Aorta (tissue), 5 donors: ENCODE measurements at regions not wholly inside any gene's neighbourhood (a gene's known extent, or its start where the extent isn't known, plus 50 kb on each side); places are given as distances from the start of the nearest gene placed in this dataset.
"Not testable (repeated sequence)": the region's sequence is repeated elsewhere in the genome, so short reads cannot be mapped to it uniquely, and the experiment has no call there.

Experiments used
- ATAC-seq: fragments of 200-7000 bp; cut with Tn5 transposase; one replicate; pipeline ENCODE4 v1.9.1; 2022; ENCODE audit warnings: moderate library complexity; ENCODE audit not compliant: low FRiP score
- DNase-seq, 2 donors: peaks; one replicate each; pipeline ENCODE4 v3.0.0-alpha.2; 2020
- H3K27ac ChIP-seq, 2 donors: one replicate each; pipeline ENCODE4 v1.5.1; 2013; ENCODE audit warnings: low read length in 2 of 2, mild to moderate bottlenecking in 2 of 2, moderate library complexity in 2 of 2, control low read depth in 1 of 2, inconsistent platforms in 1 of 2, low read depth in 1 of 2
- H3K27me3 ChIP-seq, 2 donors: one replicate each; pipeline ENCODE4 v1.6.1; 2013; ENCODE audit warnings: control low read depth in 1 of 2, low read length in 1 of 2, mild to moderate bottlenecking in 1 of 2, moderate library complexity in 1 of 2; ENCODE audit not compliant: insufficient read depth in 2 of 2, control insufficient read depth in 1 of 2
- H3K36me3 ChIP-seq, 2 donors: one replicate each; pipeline ENCODE4 v1.6.1; 2013; ENCODE audit warnings: control low read depth in 1 of 2, low read length in 1 of 2, mild to moderate bottlenecking in 1 of 2; ENCODE audit not compliant: insufficient read depth in 2 of 2, control insufficient read depth in 1 of 2
- H3K4me1 ChIP-seq, 2 donors: one replicate each; pipeline ENCODE4 v1.6.1; 2013; ENCODE audit warnings: low read length in 2 of 2, control low read depth in 1 of 2, mild to moderate bottlenecking in 1 of 2, moderate library complexity in 1 of 2; ENCODE audit not compliant: insufficient read depth in 2 of 2, control insufficient read depth in 1 of 2
- H3K4me3 ChIP-seq, 2 donors: one replicate each; pipeline ENCODE4 v1.5.1; 2013; ENCODE audit warnings: low read length in 2 of 2, control low read depth in 1 of 2, mild to moderate bottlenecking in 1 of 2
- H3K9me3 ChIP-seq: one replicate; pipeline ENCODE4 v1.6.1; 2013; ENCODE audit warnings: mild to moderate bottlenecking, low read length; ENCODE audit not compliant: control insufficient read depth
- WGBS, 2 donors: extraction: QIAGEN DNeasy Blood & Tissue Kit; methylation state at CpG; one replicate each; pipeline ENCODE4 v1.1.7; 2013; 5-methylcytosine and 5-hydroxymethylcytosine counted together
- intact Hi-C, 2 donors: fragments of 100-400 bp; cut with DNase I; formaldehyde crosslinking; loops; one replicate each; pipeline versions ENCODE4 v1.14.2 to v1.15.0; 2022
- donor health status: healthy with polysubstance abuse.
- donor health status: Bipolar disorder and iron deficiency.
- donor health status: DM: no; HTN: no; CAD: no.
- donor health status: DM: no; HTN: no; CAD: no.
- donor health status: DM: yes; HTN: yes; CAD: no.

DNA sequence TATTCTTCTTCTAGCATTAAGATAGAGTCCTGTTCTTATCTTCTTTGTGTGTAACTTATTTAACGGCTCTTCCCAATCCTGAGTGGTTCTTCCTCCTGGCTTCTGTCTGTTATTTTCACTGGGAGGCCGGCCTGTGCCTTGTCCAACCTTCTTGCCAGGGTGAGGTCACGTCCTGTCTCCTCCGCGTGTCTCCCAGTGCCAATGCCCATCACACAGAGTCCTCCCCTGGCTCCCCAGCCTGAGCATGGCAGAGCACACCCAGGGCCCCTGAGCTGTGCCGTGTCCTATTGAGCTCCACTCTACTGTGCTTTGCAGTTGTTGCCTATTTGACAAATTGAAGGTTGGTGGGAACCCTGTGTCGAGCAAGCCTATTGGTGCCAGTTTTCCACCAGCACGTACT, 487.3 kb downstream of the BRD1 start:
- H3K27me3 ChIP-seq, result no peaks in the 10 kb centered on the region
- DNase-seq, result no peak
- no peak for ATAC-seq
- intact Hi-C loops, result no loop called here
- no peaks in the 10 kb centered on the region for H3K4me1 ChIP-seq
- H3K9me3 ChIP-seq, result no peaks in the 10 kb centered on the region
- H3K4me3 ChIP-seq, result no peak overlapping the region
- no peaks in the 10 kb centered on the region for H3K36me3 ChIP-seq
- H3K27ac ChIP-seq, result no peak overlapping the region
- 86 to 89% methylated on average over 8 of the region's 8 CpGs for WGBS, 2 donors

DNA sequence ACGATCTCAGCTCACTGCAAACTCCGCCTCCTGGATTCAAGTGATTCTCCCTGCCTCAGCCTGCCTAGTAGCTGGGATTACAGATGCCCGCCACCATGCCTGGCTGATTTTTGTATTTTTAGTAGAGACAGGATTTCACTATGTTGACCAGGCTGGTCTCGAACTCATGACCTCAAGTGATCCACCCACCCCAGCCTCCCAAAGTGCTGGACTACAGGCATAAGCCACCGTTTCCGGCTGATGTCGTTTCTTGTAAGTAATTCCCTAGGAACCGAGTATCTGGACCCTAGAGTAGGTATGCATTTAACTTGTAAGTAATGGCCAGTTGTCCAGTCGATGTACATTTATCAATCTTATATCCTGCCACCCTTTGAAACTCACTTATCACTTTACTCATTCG, 491.2 kb downstream of the BRD1 start:
- H3K36me3 ChIP-seq, intact Hi-C loops, H3K27ac ChIP-seq, H3K4me1 ChIP-seq, DNase-seq, H3K27me3 ChIP-seq, H3K9me3 ChIP-seq, ATAC-seq, H3K4me3 ChIP-seq: not testable (repeated sequence)
- WGBS, 2 donors, result 74 to 75% methylated on average over 10 of the region's 10 CpGs

DNA sequence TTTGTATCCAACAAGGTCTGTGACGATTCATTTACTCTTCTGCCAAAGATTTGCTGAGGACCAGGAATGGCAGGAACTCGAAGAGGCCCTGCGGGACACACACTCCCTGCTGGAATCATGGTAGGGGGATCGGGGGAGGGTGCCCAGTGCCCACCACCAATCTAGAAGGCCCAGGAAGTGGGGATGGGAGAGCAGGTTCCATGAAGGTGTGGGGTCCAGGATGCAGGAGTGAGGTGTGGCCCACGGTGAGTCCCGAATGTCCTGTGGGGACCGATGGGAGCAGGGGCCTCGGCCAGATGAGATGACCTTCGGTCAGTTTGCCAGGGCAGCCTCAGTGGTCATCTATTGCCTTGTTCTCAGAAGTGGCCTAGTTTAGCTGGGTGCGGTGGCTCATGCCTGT, 492.7 kb downstream of the BRD1 start:
- peaks cover 3% of the 10 kb centered on the region for H3K9me3 ChIP-seq
- WGBS, 2 donors, result 86 to 89% methylated on average over 10 of the region's 10 CpGs
- H3K27me3 ChIP-seq, result no peaks in the 10 kb centered on the region
- ATAC-seq (no peak), DNase-seq (peak in 1 of 2 donors; percentile 51)
- no peaks in the 10 kb centered on the region for H3K4me1 ChIP-seq
- no peak overlapping the region for H3K4me3 ChIP-seq
- H3K27ac ChIP-seq, result no peak overlapping the region
- H3K36me3 ChIP-seq, result no peaks in the 10 kb centered on the region
- intact Hi-C loops, result no loop called here

DNA sequence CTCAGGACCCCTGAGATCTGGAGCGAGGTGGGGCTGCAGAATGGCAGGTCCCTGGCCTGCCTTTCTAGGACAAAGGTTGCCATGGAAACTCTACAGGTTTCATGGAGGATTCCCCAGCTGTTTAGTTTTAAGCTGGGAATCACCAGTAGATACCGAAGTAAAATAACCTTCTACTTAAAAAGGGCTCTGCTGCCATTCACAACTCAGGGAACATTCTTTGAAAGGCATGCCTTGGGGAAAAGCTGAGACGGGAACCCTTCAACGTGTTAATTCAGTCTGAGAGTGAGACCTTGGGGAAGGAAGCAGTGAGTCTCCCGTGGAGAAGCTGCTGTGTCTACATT, 493.3 kb downstream of the BRD1 start:
- no peak for DNase-seq
- H3K4me1 ChIP-seq, result no peaks in the 10 kb centered on the region
- intact Hi-C loops, result no loop called here
- no peaks in the 10 kb centered on the region for H3K27me3 ChIP-seq
- no peak overlapping the region for H3K27ac ChIP-seq
- peaks cover 3% of the 10 kb centered on the region for H3K9me3 ChIP-seq
- ATAC-seq, result no peak
- H3K36me3 ChIP-seq, result no peaks in the 10 kb centered on the region
- 34 to 35% methylated on average over 5 of the region's 5 CpGs for WGBS, 2 donors
- no peak overlapping the region for H3K4me3 ChIP-seq

DNA sequence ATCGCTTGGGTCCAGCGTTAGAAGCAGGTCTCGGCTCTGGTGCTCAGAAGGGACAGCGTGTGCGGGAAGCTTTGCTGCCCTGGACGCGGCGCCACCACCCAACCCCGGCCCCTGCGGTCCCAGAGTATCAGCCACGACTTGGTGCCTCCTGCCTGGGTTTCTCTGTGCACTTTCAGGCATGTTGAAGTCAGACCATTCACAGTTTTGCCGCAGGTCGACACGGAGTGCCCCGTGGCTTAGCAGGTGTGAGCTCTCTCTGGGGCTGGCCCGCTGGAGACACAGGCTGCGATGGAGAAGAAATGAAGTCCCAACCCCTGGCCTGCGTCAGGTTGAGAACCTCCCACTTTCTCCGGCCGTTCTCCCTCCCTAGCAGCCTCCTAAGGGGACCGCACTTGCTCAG, 494.5 kb downstream of the BRD1 start:
- Histone ChIP-seq H3K36me3 (no peaks in the 10 kb centered on the region), H3K4me1 (no peaks in the 10 kb centered on the region), H3K27ac (no peak overlapping the region), H3K27me3 (no peaks in the 10 kb centered on the region), H3K4me3 (no peak overlapping the region), H3K9me3 (peaks cover 4% of the 10 kb centered on the region)
- 86% methylated on average over 21 of the region's 21 CpGs for WGBS, 2 donors
- no peak for ATAC-seq
- DNase-seq, result peak in 1 of 2 donors; percentile 70
- intact Hi-C loops, result no loop called here

DNA sequence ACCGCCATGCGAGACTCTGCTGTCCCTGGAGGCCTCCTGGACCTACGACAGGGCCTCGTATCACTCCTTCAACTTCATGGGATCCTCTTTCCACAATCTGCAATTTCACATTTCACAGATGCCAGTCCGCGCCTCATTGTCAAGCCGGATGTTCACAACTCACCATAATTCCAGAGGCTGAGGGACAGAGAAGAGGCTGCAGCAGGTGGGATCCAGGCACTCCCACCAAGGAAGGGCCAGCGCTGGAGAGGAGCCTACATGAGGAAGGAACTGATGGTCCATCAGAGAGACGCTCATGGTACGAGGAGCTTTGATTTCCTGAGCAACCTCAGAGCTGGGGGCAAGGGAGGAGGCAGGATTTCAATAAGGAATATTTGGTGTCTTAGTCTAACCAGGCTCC, 495.0 kb downstream of the BRD1 start:
- Histone ChIP-seq H3K9me3 (peaks cover 5% of the 10 kb centered on the region), H3K4me3 (no peak overlapping the region), H3K27ac (no peak overlapping the region), H3K4me1 (no peaks in the 10 kb centered on the region), H3K27me3 (no peaks in the 10 kb centered on the region), H3K36me3 (no peaks in the 10 kb centered on the region)
- WGBS, 2 donors, result 74 to 79% methylated on average over 10 of the region's 10 CpGs
- peak in 1 of 2 donors; percentile 36 for DNase-seq
- ATAC-seq, result no peak
- intact Hi-C loops, result no loop called here

DNA sequence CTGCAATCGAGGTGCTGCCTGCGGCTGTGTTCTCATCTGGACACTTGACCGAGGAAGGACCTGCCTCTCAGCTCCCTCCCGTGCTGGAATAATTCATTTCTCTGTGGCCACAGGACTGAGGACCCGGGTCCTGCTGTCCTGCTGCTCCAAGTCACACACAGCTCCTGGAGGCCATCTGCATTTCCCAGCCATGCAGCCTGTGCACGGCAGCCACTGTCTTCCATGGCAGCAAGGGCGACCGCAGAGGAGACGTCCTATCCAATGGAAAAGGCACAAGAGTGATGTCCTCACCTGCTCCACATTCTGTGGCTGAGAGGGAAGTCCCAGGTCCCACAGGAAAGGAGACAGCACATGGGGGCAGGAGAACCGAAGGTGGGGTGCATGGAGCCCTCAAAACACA, 495.8 kb downstream of the BRD1 start:
- Histone ChIP-seq H3K36me3 (no peaks in the 10 kb centered on the region), H3K27me3 (no peaks in the 10 kb centered on the region), H3K27ac (no peak overlapping the region), H3K9me3 (peaks cover 5% of the 10 kb centered on the region), H3K4me3 (no peak overlapping the region), H3K4me1 (no peaks in the 10 kb centered on the region)
- intact Hi-C loops, result no loop called here
- ATAC-seq (no peak), DNase-seq (peak in 1 of 2 donors; percentile 34)
- WGBS, 2 donors, result 84% methylated on average over 10 of the region's 10 CpGs

DNA sequence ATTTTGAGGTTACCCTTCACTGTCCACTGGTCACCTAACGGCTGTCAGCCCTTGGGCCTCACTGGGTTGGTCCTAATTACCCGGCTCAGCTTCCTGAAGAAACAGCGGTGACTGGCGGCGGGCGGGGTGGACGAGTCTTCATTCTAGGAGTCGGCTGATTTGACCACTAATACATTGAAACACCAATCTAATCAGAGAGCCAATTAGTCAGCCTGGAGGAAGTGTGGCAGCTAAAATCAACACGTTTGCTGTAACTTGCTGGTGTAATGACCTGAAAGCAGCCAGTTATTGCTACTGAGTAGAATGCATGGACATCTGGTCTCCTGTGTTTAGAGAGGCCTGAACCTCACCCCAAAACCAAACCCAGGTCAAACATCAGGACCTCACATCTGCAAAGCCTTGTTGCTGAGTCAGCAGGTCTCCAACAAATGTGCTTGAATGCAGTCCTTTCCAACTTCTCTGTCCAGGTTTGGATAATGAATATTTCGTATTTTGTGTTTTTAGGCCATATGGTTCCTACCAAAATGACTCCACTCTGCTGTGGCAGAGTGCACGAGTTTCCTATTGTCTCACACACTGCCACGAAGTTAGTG, 496.4 kb downstream of the BRD1 start:
- H3K4me1 ChIP-seq, result no peaks in the 10 kb centered on the region
- 72 to 73% methylated on average over 12 of the region's 12 CpGs for WGBS, 2 donors
- intact Hi-C loops, result no loop called here
- H3K27ac ChIP-seq, result no peak overlapping the region
- peaks cover 6% of the 10 kb centered on the region for H3K9me3 ChIP-seq
- no peak overlapping the region for H3K4me3 ChIP-seq
- no peaks in the 10 kb centered on the region for H3K36me3 ChIP-seq
- no peak for ATAC-seq
- DNase-seq, result peak in 1 of 2 donors; percentile 39
- H3K27me3 ChIP-seq, result no peaks in the 10 kb centered on the region

DNA sequence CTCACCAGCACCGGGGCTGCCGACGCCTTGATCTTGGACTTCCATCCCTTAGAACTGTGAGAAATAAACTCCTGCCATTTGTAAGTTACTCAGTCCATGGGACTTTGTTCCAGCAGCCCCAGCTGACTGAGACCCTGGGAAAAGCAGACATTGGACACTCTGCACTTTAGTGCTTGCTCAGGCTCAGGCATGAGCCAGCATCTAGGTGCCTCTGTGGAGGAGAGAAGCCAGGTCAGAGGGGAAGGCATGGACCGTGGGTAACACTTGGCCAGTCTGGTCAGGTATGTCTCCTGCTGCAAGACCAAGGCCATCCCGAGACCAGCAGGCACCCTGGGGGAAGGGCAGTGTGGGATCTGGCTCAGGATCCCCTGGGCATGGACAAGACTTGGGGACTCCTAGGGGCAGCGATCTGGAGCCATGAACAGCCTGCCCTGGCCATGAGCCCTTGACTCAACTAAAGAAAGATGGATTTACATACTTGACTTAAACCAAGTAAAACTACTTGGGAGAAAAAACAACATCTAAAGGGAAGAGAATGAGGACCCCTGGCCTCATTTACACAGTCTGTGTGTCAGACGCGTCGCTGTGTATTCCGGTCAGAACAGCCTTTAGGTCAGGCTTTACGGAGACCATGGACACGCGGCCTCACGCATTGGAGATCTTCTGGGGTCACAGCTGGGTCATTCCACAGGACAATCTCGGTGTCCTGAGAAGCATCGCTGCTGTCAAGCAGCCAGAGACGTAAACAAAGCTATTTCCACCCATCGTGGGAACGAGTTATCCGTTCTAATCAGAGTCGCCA, 497.1 kb downstream of the BRD1 start:
- intact Hi-C loops, result no loop called here
- Histone ChIP-seq H3K27ac (no peak overlapping the region), H3K27me3 (no peaks in the 10 kb centered on the region), H3K4me3 (no peak overlapping the region), H3K4me1 (no peaks in the 10 kb centered on the region), H3K9me3 (peaks cover 6% of the 10 kb centered on the region), H3K36me3 (no peaks in the 10 kb centered on the region)
- ATAC-seq (no peak), DNase-seq (peak in 1 of 2 donors; percentile 35)
- WGBS, 2 donors, result 78 to 80% methylated on average over 21 of the region's 21 CpGs
